HG03469 (cell line): ENCODE measurements at regions not wholly inside any gene's neighbourhood (a gene's known extent, or its start where the extent isn't known, plus 50 kb on each side); places are given as distances from the start of the nearest gene placed in this dataset.
"Not testable (repeated sequence)": the region's sequence is repeated elsewhere in the genome, so short reads cannot be mapped to it uniquely, and the experiment has no call there.

Experiments
- ATAC-seq: cut with Tn5 transposase; IDR thresholded peaks from one replicate; pipeline ENCODE4 v1.9.1; 2021; ENCODE audit warnings: mild to moderate bottlenecking, moderate library complexity, moderate number of reproducible peaks; ENCODE audit not compliant: unreplicated experiment

- ATAC-seq = no peak
Observed at GRCh38 chr6:137545073-137545472, 50.9 kb upstream of the OLIG3 start.

GRCh38 chr6:137547186-137547585 is 53.0 kb upstream of the OLIG3 start:
- ATAC-seq = no peak

- no peak for ATAC-seq
Observed at GRCh38 chr6:137547601-137548000, 53.4 kb upstream of the OLIG3 start.

GRCh38 chr6:137549106-137549505 is 54.9 kb upstream of the OLIG3 start:
- ATAC-seq = no peak

GRCh38 chr6:137550535-137550934 is 56.3 kb upstream of the OLIG3 start:
- ATAC-seq = no peak

- no peak for ATAC-seq
Observed at GRCh38 chr6:137552146-137552545, 58.0 kb upstream of the OLIG3 start.

DNA sequence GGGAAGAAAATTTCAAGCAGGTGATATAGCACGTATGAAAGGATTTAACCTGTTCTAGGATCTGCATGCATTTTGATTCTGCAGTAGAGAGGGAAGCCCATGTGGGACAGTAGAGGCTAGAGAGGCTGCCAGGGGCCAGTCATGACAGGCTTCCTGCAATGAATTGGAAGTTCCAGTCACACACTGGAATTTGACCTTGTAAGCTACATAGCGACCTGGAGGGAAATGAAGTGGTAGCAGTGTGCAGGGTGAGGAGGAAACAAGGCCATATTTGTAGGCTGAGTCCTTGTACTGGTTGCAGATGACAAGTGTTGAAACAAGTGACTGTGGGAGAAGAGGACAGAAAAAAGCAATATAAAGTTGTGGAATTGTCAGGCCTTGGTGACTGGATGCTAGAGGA is 58.6 kb upstream of the OLIG3 start:
- no peak for ATAC-seq

GRCh38 chr6:137559521-137560183 is 65.5 kb upstream of the OLIG3 start:
- ATAC-seq = not testable (repeated sequence)

DNA sequence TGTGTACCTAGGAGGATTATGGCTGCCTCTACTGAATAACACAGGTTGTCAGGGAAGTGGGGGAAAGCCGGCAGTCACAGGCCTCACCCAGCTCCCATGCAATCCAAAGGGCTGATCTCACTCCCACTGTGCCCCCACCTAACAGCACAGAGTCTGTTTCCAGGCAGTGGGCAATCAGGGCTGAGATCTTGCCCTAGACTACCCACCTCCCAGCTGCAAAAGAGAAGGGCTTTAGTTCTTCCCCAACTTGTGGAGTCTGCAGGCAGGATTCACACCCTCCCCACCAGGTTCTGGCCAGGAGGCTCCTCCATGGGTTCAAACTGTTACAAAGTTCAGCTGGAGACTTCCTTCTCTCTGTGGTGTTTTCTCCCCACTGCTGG is 66.0 kb upstream of the OLIG3 start:
- ATAC-seq = no peak

DNA sequence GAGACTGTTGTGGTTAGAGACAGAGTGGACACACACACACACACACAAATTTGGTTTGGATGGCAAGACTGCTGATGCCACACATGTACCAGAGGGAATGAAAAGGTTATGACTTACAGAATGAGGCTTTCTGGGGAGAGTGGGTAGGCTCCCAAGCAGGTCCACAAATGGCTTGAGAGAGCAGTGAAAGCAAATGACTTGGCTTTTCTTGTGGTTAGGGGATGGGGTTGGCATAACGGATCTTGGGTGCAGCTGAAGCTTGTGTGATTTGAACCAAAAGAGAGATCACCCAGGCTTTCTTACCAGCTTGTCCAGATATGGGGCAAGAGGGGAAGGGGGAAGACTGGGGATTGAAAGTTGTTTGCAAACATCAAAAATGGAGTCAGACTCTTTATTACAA is 73.9 kb upstream of the OLIG3 start:
- ATAC-seq = no peak

DNA sequence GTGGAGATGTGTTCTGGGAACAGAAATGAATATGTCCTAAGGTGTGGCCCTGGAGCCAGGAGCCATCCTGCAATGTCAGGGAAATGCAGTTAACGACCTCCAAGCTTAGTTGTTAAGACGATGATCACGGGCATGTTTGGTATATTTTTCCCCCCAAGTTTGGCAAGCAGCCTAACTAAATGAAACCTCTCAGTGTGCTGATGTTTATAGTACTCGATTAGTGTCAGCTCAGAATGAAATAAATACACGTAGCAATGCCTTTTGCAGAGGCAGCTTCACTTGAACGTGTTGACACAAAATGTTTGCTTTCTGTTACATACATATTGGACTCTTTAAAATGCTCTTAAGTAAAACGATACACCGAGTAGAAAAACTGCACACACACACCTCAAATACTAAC is 76.2 kb upstream of the OLIG3 start:
- no peak for ATAC-seq

DNA sequence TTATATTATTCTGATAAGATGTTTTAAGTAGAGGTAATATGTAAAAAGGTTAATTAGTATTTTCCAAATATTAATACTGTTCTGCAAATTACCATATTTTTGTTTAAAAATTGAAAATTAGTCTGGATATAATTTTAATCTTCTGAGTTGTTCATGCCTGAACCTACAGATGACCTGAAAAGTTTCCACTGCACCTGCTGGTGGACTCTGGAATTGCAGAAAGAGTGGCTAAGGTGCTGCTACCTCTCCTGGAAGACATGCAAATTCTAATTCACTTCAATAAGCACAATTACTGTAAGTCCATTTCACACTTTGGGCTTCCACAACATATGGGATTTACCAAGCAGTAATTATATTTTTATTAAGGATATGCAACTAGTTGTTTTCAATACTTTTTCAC is 77.7 kb upstream of the OLIG3 start:
- ATAC-seq = no peak

DNA sequence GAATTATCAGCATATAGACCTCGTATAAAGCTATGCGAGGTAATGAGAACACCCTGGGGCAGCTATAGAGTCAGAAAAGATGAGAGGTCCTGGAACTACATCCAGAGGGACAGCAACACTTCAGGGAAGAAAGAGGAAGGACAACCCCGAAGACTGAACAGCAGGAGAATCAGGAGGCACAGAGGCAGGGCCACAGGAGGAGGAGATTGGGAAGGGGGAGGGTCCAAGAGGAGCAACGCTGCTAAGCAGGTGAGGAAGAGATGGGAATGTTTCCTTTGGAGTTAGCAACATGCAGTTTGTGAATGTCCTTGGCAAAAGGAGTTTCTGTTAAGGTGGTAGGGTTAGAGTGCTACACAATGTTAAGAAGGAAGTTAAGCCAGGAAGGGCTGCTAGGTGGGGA is 79.5 kb upstream of the OLIG3 start:
- no peak for ATAC-seq

- ATAC-seq = no peak
Observed at GRCh38 chr6:137579612-137580011, 85.4 kb upstream of the OLIG3 start.

DNA sequence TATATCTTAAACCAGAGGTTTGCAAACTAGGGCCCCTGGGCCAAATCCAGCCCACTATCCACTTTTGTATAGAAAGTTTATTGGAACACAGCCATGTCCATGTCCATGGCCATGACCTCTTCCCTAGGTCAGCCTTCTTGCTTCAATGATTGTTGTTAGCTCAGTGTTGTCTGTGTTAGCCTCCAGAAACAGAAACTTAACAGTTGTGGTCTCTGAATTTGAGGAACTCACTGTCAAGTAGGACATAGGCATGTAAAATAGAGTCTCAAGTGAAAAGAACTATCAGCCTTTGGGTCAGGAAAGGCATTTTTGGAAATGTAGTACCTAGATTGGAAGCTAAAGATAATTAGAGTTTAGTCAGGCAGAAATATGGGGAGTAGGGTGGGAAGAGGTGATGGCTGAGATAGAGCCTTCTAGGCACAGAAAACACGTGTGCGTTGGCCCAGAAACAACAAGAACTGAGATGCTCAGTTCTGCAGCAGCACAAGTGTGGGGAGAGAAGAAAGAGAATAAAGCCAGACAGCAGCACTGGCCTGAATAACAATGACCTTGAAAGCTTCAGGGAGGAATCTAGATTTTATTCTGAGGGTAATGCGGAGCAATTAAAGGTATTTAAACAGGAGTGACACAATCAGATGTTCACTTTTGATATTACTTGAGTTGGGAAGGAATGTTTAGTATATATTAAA is 87.0 kb upstream of the OLIG3 start:
- ATAC-seq = peak; percentile 56

DNA sequence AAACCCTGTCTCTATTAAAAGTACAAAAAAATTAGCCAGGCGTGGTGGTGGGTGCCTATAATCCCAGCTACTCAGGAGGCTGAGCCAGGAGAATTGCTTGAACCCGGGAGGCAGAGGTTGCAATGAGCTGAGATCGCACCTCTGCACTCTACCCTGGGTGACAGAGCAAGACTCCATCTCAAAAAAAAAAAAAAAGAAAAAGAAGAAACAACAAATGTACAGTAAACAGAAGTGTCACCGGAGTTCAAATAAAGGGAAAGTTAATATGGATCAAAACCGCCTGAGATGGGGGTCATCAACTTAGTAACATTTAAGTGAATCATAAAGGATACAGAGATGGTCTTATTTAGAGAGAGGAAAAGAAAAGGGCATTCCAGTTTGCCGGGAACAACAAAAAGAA is 89.3 kb upstream of the OLIG3 start:
- ATAC-seq = not testable (repeated sequence)

GRCh38 chr6:137588472-137588871 is 94.3 kb upstream of the OLIG3 start:
- no peak for ATAC-seq

DNA sequence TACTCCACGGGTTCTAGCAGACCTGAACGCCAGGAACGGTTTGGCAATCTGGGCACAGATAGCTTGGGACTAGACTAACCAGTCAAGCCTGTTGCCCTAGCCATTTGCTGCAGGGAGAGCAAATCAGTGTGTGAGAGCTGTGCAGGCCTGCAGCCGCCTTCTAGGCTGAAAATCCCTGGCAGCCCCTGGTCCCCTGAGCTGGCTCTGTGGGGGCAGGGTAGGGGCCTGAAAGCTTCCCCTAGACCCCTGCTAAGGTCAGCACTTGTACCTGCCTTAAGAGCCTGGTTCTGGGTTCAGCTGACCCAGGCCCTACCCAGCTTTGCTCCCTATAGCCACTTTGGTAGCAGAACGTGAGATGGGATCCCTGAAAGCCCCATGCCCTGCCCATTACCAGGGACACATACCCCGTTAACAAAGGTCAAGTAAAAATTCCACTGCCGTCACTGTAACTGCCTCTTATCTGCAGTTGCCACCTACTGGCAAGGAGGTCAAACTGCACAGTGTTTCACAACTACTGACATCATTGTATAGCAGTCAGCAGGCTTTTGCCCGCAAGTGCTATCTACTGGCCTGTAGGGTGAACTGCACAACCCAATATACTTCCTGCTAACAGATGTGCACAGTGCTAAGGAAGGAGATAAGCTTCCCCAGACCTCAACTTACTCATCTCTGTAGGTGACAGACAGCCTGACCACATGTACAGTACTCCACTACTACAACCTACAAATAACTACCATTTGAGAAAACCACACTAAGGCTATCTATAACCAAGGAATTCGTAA is 95.1 kb upstream of the OLIG3 start:
- ATAC-seq = peak; percentile 99

DNA sequence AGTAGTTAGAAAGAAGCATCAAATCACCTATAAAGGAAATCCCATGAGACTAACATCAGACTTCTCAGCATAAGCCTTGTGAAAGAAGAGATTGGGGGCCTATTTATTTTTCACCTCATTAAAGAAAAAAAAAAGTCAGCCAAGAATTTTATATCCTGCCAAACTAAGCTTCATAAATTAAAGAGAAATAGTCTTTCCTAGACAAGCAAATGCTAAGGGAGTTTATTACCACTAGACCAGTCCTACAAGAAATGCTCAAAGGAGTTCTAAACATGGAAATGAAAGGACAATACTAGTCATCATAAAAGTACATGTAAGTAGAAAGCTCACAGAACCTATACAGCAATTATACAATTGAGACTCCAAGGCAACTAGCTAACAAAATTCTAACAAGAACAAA is 96.5 kb upstream of the OLIG3 start:
- no peak for ATAC-seq

DNA sequence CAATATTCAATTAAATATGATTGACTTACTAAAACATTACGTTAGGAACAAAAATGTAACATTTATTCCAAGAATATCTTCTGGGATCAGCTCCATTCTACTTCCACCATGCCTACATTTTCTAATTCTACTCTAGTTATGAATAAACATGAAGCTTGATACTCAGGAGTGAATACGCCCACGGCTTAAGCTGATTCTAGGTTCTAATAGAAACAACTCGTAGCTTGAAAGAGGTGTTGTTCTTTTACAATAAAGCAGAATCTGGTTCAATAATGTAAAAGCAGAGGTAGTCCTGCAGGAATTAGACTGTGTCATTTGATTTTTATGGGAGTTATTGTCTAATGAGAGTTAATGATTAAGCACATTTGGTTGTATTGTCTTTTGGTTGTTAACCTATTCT is 107.3 kb upstream of the OLIG3 start:
- no peak for ATAC-seq

- no peak for ATAC-seq
Observed at GRCh38 chr6:137602313-137603197, 108.4 kb upstream of the OLIG3 start.
